ENCODE measurements at regions not wholly inside any gene's neighbourhood (a gene's known extent, or its start where the extent isn't known, plus 50 kb on each side); places are given as distances from the start of the nearest gene placed in this dataset.
"Not testable (repeated sequence)": the region's sequence is repeated elsewhere in the genome, so short reads cannot be mapped to it uniquely, and the experiment has no call there.

DNA sequence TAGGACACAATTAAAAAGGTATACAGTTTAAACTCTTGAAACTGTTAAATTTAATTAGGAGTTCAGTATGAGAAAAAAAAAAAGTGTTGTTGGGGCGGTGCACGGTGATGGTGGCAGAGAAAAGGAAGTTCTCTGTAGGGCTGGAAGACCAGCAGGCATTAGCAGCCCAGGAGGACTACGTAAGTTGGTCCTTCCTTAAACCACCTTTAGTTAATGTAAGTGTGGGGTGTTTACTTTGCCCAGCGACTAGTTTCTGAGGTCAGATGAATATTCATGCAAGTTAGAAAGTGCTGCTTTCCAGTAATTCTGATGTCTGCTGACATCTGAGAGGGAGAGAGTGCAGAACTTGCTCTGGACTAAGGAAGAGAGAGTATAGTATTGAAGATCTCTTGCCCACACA is 54.9 kb downstream of the NKX2-1 start:
- DNase-seq: no peak

GRCh38 chr14:36462890-36463289 is 57.1 kb downstream of the NKX2-1 start:
- no peak for DNase-seq

DNA sequence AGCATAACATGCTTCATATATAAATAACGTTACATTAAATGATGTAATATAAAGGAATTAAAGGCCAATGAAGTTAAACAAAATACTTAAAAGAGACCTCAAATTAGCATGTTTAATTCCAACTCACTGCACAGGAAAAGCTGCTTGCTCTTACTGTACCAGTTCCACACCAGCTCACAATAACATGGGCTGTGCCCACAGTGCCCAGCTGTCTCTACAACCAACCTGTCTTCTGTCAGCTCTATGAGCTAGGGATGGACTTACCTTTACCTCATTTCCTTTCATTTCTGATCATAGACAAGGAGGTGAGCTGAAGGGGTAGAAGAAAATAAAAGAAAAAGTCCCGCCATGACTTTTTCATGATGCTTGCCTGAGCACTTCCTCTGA is 64.8 kb downstream of the NKX2-1 start:
- DNase-seq: no peak

- DNase-seq: no peak
Observed at GRCh38 chr14:36454599-36455240, 65.3 kb downstream of the NKX2-1 start.

DNA sequence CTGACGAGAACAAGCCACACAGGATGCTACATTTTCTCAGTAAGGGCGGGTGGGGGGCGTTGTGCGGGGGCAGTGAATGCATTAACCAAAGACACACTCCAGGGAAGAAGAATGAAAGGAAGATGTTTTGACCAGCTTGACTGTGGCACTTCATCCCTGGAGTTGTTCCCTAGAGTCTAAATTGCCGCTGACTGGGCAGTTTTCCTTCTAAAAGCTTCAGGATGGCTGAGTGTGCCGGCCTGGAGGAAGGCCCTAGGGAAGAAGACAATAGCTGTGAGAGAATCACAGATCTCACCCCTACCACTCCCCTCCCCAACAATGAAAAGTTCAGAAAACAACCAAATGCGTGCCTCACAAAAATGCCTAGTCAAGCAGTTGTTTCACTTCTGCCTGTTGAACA is 67.2 kb downstream of the NKX2-1 start:
- no peak for DNase-seq

- DNase-seq: no peak
Observed at GRCh38 chr14:36451310-36452065, 68.5 kb downstream of the NKX2-1 start.

GRCh38 chr14:36450550-36450949 is 69.5 kb downstream of the NKX2-1 start:
- no peak for DNase-seq

- no peak for DNase-seq
Observed at GRCh38 chr14:36449903-36450302, 70.1 kb downstream of the NKX2-1 start.

DNA sequence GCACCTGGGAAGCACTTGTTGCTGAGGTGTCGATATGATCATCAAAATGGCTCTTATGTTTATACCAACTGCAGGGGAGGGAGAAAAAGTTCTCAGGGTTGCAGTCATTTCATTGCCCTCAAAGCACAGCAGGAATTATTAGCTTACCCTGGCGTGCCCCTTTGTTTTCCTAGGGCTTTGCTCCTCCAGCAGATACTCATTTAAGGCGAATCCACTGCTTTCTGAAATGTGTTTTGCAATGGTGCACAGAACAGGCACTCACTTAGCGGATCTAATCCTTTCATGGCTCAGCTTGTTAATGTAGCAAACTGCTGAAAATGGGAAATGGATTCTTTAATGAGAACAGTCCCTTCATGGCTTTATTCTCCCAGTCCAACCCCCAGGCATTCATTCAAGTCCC is 76.7 kb downstream of the NKX2-1 start:
- DNase-seq: no peak

DNA sequence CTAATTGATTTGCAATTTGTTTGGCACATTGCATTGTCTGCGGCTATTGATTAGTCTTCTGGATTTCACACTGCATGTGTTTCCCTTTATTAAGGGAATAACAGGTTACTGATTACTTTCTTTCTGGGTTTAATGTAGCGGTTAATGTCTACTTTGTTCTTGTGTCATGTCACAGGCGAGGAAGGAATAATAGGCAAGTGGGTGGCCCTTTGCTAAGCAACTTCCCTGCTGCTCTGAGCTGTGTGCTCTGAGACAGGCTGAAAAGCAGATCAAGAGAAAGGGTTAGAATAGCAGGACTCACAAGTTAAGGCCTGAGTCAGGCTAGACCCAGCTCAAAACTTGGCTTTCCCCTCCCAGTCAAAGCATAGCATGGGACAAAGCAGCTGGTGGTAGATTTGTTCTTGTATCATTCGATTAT is 77.2 kb downstream of the NKX2-1 start:
- DNase-seq: no peak

DNA sequence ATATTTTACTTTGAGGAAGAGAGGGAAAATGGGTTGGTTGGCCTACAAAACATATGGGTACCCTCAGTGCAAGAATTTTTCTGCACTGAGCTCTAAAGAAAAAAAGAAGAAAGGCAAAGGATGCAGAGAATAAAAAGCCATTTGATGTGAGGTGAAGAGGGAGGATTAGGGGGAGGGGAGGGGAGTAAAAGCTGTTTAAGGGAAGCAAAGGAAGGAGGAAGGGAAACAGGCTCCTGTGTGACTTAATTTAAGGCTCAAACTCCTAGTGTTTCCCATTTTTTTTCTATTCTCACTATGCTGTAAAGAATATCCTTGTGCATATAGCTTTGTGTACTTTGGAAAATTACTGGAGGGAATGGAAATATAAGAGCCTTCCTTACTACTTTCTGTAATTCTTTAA is 78.7 kb downstream of the NKX2-1 start:
- no peak for DNase-seq

GRCh38 chr14:36439766-36440165 is 80.3 kb downstream of the NKX2-1 start:
- no peak for DNase-seq

- no peak for DNase-seq
Observed at GRCh38 chr14:36438883-36439282, 81.1 kb downstream of the NKX2-1 start.

DNA sequence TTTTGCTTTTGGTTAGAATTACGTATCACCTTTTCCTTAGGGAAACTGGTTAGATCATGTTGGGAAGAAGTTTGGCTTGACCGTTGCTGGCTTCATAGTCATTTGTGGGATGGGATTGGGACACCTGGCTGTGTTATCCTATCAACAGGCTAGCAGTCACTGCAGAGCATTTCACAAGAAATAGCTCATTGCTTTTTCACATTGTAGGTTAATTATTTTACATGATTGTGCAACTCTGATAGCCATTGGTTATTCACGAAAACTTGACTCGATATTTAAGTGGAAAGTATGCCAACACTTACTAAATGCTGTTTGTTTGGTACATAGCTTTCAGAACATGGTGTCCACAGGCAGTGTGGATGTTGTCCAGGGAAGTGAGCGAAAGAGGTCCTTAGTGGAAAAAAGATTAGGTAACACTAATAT is 89.4 kb downstream of the NKX2-1 start:
- no peak for DNase-seq

- no peak for DNase-seq
Observed at GRCh38 chr14:36430169-36430568, 89.9 kb downstream of the NKX2-1 start.

DNA sequence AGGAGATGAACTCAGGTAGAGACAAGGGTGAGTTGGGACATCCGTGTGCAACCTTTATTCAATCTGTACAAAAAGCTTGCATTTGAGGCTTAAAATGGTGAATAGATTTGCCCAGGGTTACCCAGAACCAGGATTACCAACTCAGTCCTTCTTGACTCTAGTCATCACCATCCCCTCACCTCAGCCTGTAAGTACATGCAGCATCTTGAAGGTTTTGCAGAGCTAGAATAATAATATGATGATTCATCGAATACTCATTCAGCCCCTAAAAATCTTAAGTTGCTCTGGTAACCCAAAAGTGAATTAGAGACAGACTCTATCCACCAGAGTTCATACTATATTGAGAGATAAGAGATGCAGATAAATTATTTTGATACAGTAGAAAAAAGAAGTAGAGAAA is 90.3 kb downstream of the NKX2-1 start:
- DNase-seq: no peak

- DNase-seq: no peak
Observed at GRCh38 chr14:36428350-36428749, 91.7 kb downstream of the NKX2-1 start.

DNA sequence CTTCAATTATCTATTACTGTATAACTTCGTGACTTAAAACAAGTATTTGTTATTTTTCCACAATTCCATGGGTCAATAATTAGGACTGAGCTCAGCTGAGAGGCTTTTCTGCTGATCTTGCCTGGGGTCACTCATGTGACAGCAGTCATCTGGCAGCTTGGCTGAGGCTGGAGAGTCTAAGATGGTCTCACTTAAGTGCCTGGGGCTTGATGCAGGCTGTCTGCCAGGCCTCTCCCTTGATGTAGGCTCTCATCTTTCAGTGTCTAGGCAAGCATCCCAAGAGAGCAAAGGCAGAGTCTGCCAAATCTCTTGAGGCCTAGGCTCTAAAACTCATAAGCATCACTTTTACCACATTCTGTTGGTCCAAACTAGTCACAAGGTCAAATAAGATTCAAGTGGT is 93.2 kb downstream of the NKX2-1 start:
- DNase-seq: no peak

DNA sequence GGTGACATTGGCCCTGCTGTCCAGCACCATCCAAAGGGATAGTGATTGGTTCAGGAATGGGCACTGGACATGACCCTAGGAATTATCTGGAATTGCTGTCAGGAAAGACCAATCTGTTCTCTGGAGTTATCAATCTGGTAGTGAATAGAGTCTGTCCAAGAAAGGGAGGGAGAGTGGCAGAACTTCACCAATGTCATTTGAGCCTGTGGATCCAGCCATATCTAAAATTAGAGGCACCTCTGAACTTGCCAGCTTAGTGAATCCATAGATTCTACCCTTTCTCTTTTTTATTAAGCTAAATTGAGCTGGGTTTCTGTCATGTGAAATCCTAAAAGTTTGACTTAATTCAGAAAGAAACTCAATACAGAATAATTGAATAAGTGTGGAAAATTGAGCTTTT is 93.9 kb downstream of the NKX2-1 start:
- DNase-seq: no peak

- DNase-seq: no peak
Observed at GRCh38 chr14:36424478-36425102, 95.4 kb downstream of the NKX2-1 start.

- no peak for DNase-seq
Observed at GRCh38 chr14:36423430-36423829, 96.6 kb downstream of the NKX2-1 start.

DNA sequence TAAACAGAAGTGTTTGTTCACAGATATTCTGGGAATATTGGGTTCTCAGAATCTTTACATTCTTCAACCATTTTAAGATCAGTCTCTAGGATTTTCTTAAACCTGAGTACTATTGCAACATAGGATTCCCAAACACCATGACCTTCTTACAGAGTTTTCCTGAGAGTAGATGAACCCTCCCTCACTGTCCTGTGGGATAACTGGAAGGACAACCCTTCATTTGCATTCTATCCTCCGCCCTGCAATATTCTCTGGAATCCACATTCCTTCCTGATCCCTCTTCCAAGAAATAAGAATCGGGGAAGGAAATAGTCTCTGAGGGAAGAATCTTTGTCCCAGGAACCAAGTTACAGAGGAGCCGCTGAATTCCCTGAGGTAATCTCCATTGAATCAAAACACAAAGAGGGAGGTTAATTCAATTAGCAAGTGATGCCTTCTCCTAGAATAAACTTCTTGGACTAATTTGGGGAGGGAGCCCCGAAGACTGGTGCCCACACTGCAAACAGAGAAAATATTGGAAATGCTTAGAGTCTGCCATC is 99.8 kb upstream of the MBIP start:
- DNase-seq: no peak

GRCh38 chr14:36418937-36419336 is 98.5 kb upstream of the MBIP start:
- DNase-seq: no peak

DNA sequence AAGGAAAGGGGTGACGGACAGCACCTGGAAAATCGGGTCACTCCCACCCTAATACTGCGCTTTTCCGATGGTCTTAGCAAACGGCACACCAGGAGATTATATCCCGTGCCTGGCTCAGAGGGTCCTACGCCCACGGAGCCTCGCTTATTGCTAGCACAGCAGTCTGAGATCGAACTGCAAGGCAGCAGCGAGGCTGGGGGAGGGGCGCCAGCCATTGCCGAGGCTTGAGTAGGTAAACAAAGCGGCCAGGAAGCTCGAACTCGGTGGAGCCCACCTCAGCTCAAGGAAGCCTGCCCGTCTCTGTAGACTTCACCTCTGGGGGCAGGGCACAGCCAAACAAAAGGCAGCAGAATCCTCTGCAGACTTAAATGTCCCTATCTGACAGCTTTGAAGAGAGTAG is 91.5 kb upstream of the MBIP start:
- DNase-seq: not testable (repeated sequence)

Data from left hindlimb (tissue), 1 donor.